PC-9 (cell line): ENCODE measurements at regions not wholly inside any gene's neighbourhood (a gene's known extent, or its start where the extent isn't known, plus 50 kb on each side); places are given as distances from the start of the nearest gene placed in this dataset.

Experiments
- BruUV-seq: library from RNA; stranded (reverse); fragments of 400-500 nt; replicated peaks from 2 replicates; lab custom pipeline; 2021; lab: Mats Ljungman, UMichigan
- CTCF ChIA-PET: fragments of 300-600 bp; sonication (Branson Sonifier 250); formaldehyde crosslinking; loops from one replicate; lab custom pipeline; 2022; ENCODE audit warnings: antibody characterized with exemption; lab: Charles Lee
- POLR2A ChIA-PET: fragments of 300-600 bp; sonication (Branson Sonifier 250); formaldehyde crosslinking; loops from one replicate; lab custom pipeline; 2022; ENCODE audit warnings: antibody characterized with exemption; ENCODE audit not compliant: unreplicated experiment; lab: Charles Lee
- DNase-seq, 2 experiments: peaks; one replicate each; pipeline versions ENCODE4 v3.0.0 to v3.0.0-alpha.2; 2015 to 2022; ENCODE audit warnings: mixed read lengths in 1 of 2
- H2AFZ ChIP-seq: fragments of 200-600 bp; sonication (generic); 2 replicates; pipeline ENCODE4 v1.8.1; 2017; ENCODE audit warnings: antibody characterized with exemption
- H3F3A ChIP-seq: fragments of 200-600 bp; sonication (generic); 2 replicates; pipeline ENCODE4 v1.8.1; 2017; ENCODE audit warnings: antibody characterized with exemption, mild to moderate bottlenecking, low read depth; ENCODE audit not compliant: insufficient read depth
- H3K27ac ChIP-seq: fragments of 200-600 bp; sonication (generic); 2 replicates; pipeline ENCODE4 v1.6.1; 2016; ENCODE audit warnings: mixed run types
- H3K27me3 ChIP-seq: fragments of 200-600 bp; sonication (generic); 2 replicates; pipeline ENCODE4 v1.6.1; 2016; ENCODE audit warnings: low read depth, mixed run types; ENCODE audit not compliant: insufficient read depth
- H3K36me3 ChIP-seq: fragments of 200-600 bp; sonication (generic); 2 replicates; pipeline ENCODE4 v1.6.1; 2016; ENCODE audit warnings: low read depth, mixed run types
- H3K4me1 ChIP-seq: fragments of 200-600 bp; sonication (generic); replicated peaks from 2 replicates; pipeline ENCODE4 v1.6.1; 2016; ENCODE audit warnings: mixed run types; ENCODE audit not compliant: insufficient read depth
- H3K4me2 ChIP-seq: fragments of 200-600 bp; sonication (generic); 2 replicates; pipeline ENCODE4 v1.6.1; 2017; ENCODE audit warnings: mixed run types
- H3K4me3 ChIP-seq: fragments of 200-600 bp; sonication (generic); 2 replicates; pipeline ENCODE4 v1.6.1; 2016; ENCODE audit warnings: mixed run types
- H3K79me2 ChIP-seq: fragments of 200-600 bp; sonication (generic); 2 replicates; pipeline ENCODE4 v1.6.1; 2017; ENCODE audit warnings: low read depth, mixed run types
- H3K9me2 ChIP-seq: fragments of 200-600 bp; sonication (generic); 2 replicates; pipeline ENCODE4 v1.8.1; 2017; ENCODE audit warnings: mild to moderate bottlenecking; ENCODE audit not compliant: insufficient read depth
- H3K9me3 ChIP-seq: fragments of 200-600 bp; sonication (generic); 2 replicates; pipeline ENCODE4 v1.8.1; 2016; ENCODE audit warnings: low read depth; ENCODE audit not compliant: insufficient read depth
- H4K20me1 ChIP-seq: fragments of 200-600 bp; sonication (generic); 2 replicates; pipeline ENCODE4 v1.8.1; 2017; ENCODE audit not compliant: insufficient read depth
- CTCF ChIP-seq: fragments of 200-600 bp; sonication (generic); conservative IDR thresholded peaks from 2 replicates; pipeline ENCODE4 v1.6.1; 2017; ENCODE audit warnings: mixed run types, antibody characterized with exemption, mild to moderate bottlenecking, moderate library complexity
- EZH2 ChIP-seq: fragments of 200-600 bp; sonication (generic); IDR thresholded peaks from 2 replicates; pipeline ENCODE4 v1.8.0; 2017; ENCODE audit warnings: antibody characterized with exemption, low read depth
- intact Hi-C: fragments of 100-400 bp; cut with micrococcal nuclease; formaldehyde crosslinking; loops from one replicate; pipeline ENCODE4 v1.10.0; 2022; ENCODE audit not compliant: unreplicated experiment

- Histone ChIP-seq H3K4me3 (no peak overlapping the region), H3K4me1 (no peaks in the 10 kb centered on the region), H4K20me1 (no peaks in the 10 kb centered on the region), H3K9me3 (no peaks in the 10 kb centered on the region), H3F3A (no peaks in the 10 kb centered on the region), H3K4me2 (no peak overlapping the region), H3K9me2 (no peaks in the 10 kb centered on the region), H3K27ac (no peak overlapping the region), H3K27me3 (no peaks in the 10 kb centered on the region), H3K36me3 (no peaks in the 10 kb centered on the region), H2AFZ (no peak overlapping the region), H3K79me2 (no peaks in the 10 kb centered on the region)
- DNase-seq = no peak
- TF ChIP-seq CTCF (no peak), EZH2 (no peak)
- no TSS peak for BruUV-seq
- CTCF ChIA-PET = no interaction called here
- POLR2A ChIA-PET = no interaction called here
- intact Hi-C loops = no loop called here
Observed at GRCh38 chr2:206378835-206379234, 64.5 kb upstream of the ADAM23 start.

- ChIA-PET CTCF (no interaction called here), POLR2A (no interaction called here)
- no peaks in the 10 kb centered on the region for H3K36me3 ChIP-seq
- no peak for DNase-seq
- no peak overlapping the region for H3K27ac ChIP-seq
- H4K20me1 ChIP-seq = no peaks in the 10 kb centered on the region
- intact Hi-C loops = no loop called here
- H3K4me2 ChIP-seq = no peak overlapping the region
- H3K4me1 ChIP-seq = no peaks in the 10 kb centered on the region
- no peak overlapping the region for H2AFZ ChIP-seq
- no peaks in the 10 kb centered on the region for H3K9me2 ChIP-seq
- BruUV-seq = no TSS peak
- H3F3A ChIP-seq = no peaks in the 10 kb centered on the region
- H3K4me3 ChIP-seq = no peak overlapping the region
- H3K79me2 ChIP-seq = no peaks in the 10 kb centered on the region
- TF ChIP-seq CTCF (no peak), EZH2 (no peak)
- H3K27me3 ChIP-seq = no peaks in the 10 kb centered on the region
- no peaks in the 10 kb centered on the region for H3K9me3 ChIP-seq
Observed at GRCh38 chr2:206379266-206379665, 64.1 kb upstream of the ADAM23 start.

- Histone ChIP-seq H3K36me3 (no peaks in the 10 kb centered on the region), H3K4me1 (no peaks in the 10 kb centered on the region), H3K79me2 (no peaks in the 10 kb centered on the region), H3K27me3 (no peaks in the 10 kb centered on the region), H3F3A (no peaks in the 10 kb centered on the region), H2AFZ (no peak overlapping the region), H3K4me3 (no peak overlapping the region), H4K20me1 (no peaks in the 10 kb centered on the region), H3K27ac (no peak overlapping the region), H3K9me2 (no peaks in the 10 kb centered on the region), H3K4me2 (no peak overlapping the region), H3K9me3 (no peaks in the 10 kb centered on the region)
- no TSS peak for BruUV-seq
- CTCF ChIA-PET = no interaction called here
- TF ChIP-seq CTCF (no peak), EZH2 (no peak)
- no peak for DNase-seq
- intact Hi-C loops = no loop called here
- POLR2A ChIA-PET = no interaction called here
Observed at GRCh38 chr2:206379886-206380285, 63.4 kb upstream of the ADAM23 start.
